PFSK-1 (cell line): ENCODE measurements at regions not wholly inside any gene's neighbourhood (a gene's known extent, or its start where the extent isn't known, plus 50 kb on each side); places are given as distances from the start of the nearest gene placed in this dataset.

ENCODE experiments used
- FOXP2 ChIP-seq: optimal IDR thresholded peaks from 2 replicates; pipeline ENCODE3; 2011; ENCODE audit warnings: borderline replicate concordance, control low read depth, inconsistent platforms; ENCODE audit not compliant: insufficient read depth; ENCODE audit errors: extremely low read length, extremely low read depth
- POLR2AphosphoS5 ChIP-seq: IDR thresholded peaks from 2 replicates; pipeline ENCODE4 v1.6.1; 2012; ENCODE audit warnings: low read depth, mild to moderate bottlenecking, control low read depth, low read length, moderate library complexity
- SIN3A ChIP-seq: IDR thresholded peaks from 2 replicates; pipeline ENCODE4 v1.6.1; 2012; ENCODE audit warnings: mild to moderate bottlenecking, low read length, moderate library complexity, borderline replicate concordance; ENCODE audit not compliant: insufficient read depth
- TAF1 ChIP-seq: IDR thresholded peaks from 2 replicates; pipeline ENCODE4 v1.6.1; 2012; ENCODE audit warnings: low read length, control low read depth, borderline replicate concordance; ENCODE audit not compliant: insufficient read depth
- TF ChIP-seq, protein P1 (sequence below), 2 experiments: IDR thresholded peaks; 2 replicates each; pipeline versions ENCODE4 v1.6.1 to v1.8.0; 2011 to 2012; ENCODE audit warnings: low read depth in 2 of 2, low read length in 2 of 2, control low read depth in 1 of 2, inconsistent platforms in 1 of 2, mild to moderate bottlenecking in 1 of 2, moderate library complexity in 1 of 2; ENCODE audit not compliant: insufficient read depth in 1 of 2

DNA sequence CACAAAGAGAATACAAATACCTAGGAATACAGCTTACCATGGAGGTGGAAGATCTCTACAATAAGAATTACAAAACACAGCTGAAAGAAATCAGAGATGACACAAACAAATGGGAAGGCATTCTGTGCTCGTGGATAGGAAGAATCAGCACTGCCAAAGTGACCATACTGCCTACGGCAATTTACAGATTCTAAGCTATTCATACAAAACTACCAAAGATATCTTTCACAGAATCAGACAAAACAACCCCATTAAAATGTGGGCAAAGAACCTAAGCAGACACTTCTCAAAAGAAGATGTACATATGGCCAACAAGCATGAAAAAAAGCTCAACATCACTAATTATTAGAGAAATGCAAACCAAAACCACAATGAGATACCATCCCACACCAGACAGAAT is 133.2 kb upstream of the SSTR4 start:
- TF ChIP-seq SIN3A (no peak), POLR2AphosphoS5 (no peak), FOXP2 (no peak), TAF1 (no peak)
- TF ChIP-seq, protein P1, sequence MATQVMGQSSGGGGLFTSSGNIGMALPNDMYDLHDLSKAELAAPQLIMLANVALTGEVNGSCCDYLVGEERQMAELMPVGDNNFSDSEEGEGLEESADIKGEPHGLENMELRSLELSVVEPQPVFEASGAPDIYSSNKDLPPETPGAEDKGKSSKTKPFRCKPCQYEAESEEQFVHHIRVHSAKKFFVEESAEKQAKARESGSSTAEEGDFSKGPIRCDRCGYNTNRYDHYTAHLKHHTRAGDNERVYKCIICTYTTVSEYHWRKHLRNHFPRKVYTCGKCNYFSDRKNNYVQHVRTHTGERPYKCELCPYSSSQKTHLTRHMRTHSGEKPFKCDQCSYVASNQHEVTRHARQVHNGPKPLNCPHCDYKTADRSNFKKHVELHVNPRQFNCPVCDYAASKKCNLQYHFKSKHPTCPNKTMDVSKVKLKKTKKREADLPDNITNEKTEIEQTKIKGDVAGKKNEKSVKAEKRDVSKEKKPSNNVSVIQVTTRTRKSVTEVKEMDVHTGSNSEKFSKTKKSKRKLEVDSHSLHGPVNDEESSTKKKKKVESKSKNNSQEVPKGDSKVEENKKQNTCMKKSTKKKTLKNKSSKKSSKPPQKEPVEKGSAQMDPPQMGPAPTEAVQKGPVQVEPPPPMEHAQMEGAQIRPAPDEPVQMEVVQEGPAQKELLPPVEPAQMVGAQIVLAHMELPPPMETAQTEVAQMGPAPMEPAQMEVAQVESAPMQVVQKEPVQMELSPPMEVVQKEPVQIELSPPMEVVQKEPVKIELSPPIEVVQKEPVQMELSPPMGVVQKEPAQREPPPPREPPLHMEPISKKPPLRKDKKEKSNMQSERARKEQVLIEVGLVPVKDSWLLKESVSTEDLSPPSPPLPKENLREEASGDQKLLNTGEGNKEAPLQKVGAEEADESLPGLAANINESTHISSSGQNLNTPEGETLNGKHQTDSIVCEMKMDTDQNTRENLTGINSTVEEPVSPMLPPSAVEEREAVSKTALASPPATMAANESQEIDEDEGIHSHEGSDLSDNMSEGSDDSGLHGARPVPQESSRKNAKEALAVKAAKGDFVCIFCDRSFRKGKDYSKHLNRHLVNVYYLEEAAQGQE (IDR thresholded peaks at IDR 0.05; ENCODE audit: insufficient read depth in 1 of 2, low read depth in 2 of 2, low read length in 2 of 2), result no peak

DNA sequence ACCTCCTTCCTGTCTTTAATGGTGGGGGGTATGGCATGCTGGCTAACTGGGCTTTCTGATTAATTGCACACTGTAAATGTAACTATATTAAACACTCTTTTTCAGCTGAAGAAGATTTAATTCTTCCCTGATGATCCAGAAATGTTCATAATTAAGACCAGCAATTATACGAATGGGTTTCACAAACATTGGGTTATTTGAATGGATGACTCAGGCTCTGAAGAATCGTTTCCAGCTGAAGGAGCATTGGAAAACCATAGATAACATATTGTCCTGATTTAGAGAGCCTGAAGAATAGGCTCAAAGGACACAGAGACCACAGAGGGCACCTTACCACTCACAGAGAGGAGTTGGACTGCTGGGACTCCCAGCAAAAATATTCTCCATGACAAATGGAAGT is 130.7 kb upstream of the SSTR4 start:
- TF ChIP-seq FOXP2 (no peak), TAF1 (no peak), POLR2AphosphoS5 (no peak), SIN3A (no peak)
- TF ChIP-seq, protein P1 (IDR thresholded peaks at IDR 0.05; ENCODE audit: insufficient read depth in 1 of 2, low read depth in 2 of 2, low read length in 2 of 2), result no peak

DNA sequence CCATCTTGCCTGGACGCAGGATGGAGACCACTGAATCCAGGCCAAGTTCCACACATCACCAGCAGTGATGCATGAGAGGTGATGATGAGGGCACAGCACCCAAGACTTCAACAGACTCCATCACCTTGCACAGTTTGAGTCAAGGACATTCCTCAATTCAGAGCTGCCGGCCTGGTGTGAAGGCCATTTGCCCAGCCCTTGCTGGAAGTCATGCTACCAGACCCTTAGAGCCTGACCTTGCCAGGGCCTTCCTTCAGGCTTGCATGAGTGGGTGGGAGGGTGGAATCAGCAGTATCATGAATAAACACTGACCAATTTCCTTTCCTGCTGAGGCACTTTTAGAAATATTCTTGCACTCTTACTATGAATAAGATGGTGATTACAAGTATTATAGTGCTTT is 130.2 kb upstream of the SSTR4 start:
- TF ChIP-seq, protein P1 (IDR thresholded peaks at IDR 0.05; ENCODE audit: insufficient read depth in 1 of 2, low read depth in 2 of 2, low read length in 2 of 2), result no peak

DNA sequence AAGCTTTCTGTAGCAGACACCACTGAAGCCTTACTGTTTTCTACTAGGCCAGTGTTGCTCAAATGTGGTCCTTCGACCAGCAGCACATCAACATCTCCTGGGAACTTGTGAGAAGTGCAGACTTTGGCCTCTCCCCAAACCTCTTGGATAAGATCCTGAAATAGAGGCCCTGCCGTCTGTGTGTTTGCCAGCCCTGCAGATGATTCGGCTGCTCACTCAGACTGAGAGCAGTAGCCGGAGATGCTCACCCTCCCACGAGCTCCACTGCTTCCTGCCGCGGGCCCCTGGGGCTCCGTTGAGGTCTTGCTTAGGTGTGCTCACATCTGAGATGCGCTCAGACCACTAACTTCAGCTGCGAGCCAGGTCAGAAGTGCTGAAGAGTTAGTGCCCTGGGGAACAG is 129.5 kb upstream of the SSTR4 start:
- TF ChIP-seq SIN3A, result no peak

DNA sequence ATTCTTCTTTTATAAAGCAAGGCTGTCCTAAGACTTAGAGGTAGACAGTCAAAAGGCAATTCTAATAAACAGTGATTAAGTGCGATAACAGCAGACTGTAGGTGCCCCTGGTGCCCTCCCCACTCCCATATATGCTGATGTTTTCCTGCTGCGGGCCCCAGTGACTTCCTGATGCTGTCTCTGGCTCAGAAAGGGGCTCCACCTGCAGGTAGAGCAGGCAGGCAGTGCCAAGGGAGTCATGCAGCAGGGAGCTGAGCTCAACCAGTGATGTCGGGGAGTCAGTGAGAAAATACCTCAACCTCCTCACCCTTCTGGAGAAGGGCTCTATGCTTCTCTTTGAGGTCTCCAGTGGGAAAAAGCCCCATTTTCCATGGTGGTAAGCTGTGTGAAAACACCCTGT is 126.7 kb upstream of the SSTR4 start:
- TF ChIP-seq POLR2AphosphoS5 (no peak), FOXP2 (no peak), TAF1 (no peak), SIN3A (no peak)
- TF ChIP-seq, protein P1 (IDR thresholded peaks at IDR 0.05; ENCODE audit: insufficient read depth in 1 of 2, low read depth in 2 of 2, low read length in 2 of 2), result no peak

DNA sequence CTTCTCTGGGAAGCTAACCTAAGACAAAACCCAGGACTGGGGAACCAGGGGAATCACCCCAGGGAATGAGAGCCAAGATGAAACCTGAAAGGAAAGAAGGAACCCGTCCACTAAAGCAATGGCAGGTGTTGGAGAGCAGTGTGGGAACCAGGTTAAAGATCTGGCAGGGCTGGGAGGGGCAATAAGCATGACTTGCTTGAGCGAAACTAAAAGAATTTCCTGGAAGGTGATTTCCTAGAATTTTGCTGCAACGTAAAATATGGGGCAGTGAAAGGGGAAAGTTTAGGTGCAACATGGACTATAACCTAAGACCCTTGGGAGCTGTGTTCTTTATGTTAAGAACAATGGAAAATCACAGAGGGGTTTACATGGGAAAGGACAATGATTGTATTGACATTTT is 126.2 kb upstream of the SSTR4 start:
- no peak for TF ChIP-seq FOXP2
- no peak for TF ChIP-seq TAF1
- no peak for TF ChIP-seq POLR2AphosphoS5
